GM19397 (cell line): ENCODE measurements at regions not wholly inside any gene's neighbourhood (a gene's known extent, or its start where the extent isn't known, plus 50 kb on each side); places are given as distances from the start of the nearest gene placed in this dataset.

Experiments used
- ATAC-seq: cut with Tn5 transposase; IDR thresholded peaks from one replicate; pipeline ENCODE4 v1.9.1; 2021; ENCODE audit warnings: mild to moderate bottlenecking, moderate library complexity; ENCODE audit not compliant: unreplicated experiment

GRCh38 chr12:77630790-77631445 is 199.8 kb upstream of the NAV3 start:
- ATAC-seq: no peak

GRCh38 chr12:77630344-77630743 is 200.3 kb upstream of the NAV3 start:
- ATAC-seq: no peak

GRCh38 chr12:77629141-77629540 is 201.6 kb upstream of the NAV3 start:
- ATAC-seq: no peak

- no peak for ATAC-seq
Observed at GRCh38 chr12:77625441-77625840, 205.3 kb upstream of the NAV3 start.

- ATAC-seq: no peak
Observed at GRCh38 chr12:77619425-77619824, 211.3 kb upstream of the NAV3 start.

- ATAC-seq: no peak
Observed at GRCh38 chr12:77617818-77618217, 212.9 kb upstream of the NAV3 start.

GRCh38 chr12:77615332-77615731 is 215.4 kb upstream of the NAV3 start:
- no peak for ATAC-seq

GRCh38 chr12:77613411-77613810 is 217.3 kb upstream of the NAV3 start:
- no peak for ATAC-seq

- ATAC-seq: no peak
Observed at GRCh38 chr12:77610446-77610845, 220.2 kb upstream of the NAV3 start.

- no peak for ATAC-seq
Observed at GRCh38 chr12:77609016-77609415, 221.7 kb upstream of the NAV3 start.

GRCh38 chr12:77608271-77608824 is 222.3 kb upstream of the NAV3 start:
- no peak for ATAC-seq

GRCh38 chr12:77606348-77606747 is 224.3 kb upstream of the NAV3 start:
- peak; percentile 49 for ATAC-seq

- no peak for ATAC-seq
Observed at GRCh38 chr12:77603946-77604345, 226.7 kb upstream of the NAV3 start.

- ATAC-seq: peak; percentile 48
Observed at GRCh38 chr12:77601069-77601468, 229.6 kb upstream of the NAV3 start.

GRCh38 chr12:77600468-77600843 is 230.2 kb upstream of the NAV3 start:
- ATAC-seq: no peak

- peak; percentile 75 for ATAC-seq
Observed at GRCh38 chr12:77599782-77600467, 230.8 kb upstream of the NAV3 start.

GRCh38 chr12:77594366-77594765 is 236.3 kb upstream of the NAV3 start:
- no peak for ATAC-seq

GRCh38 chr12:77592836-77593235 is 237.9 kb upstream of the NAV3 start:
- ATAC-seq: no peak

GRCh38 chr12:77591959-77592743 is 238.5 kb upstream of the NAV3 start:
- no peak for ATAC-seq

GRCh38 chr12:77590306-77590705 is 240.4 kb upstream of the NAV3 start:
- ATAC-seq: no peak

GRCh38 chr12:77584860-77585259 is 245.8 kb upstream of the NAV3 start:
- no peak for ATAC-seq
